Activated CD4-positive, alpha-beta T cell treated with anti-CD3 and anti-CD28 coated beads for 36 hours (primary cell): ENCODE measurements at regions not wholly inside any gene's neighbourhood (a gene's known extent, or its start where the extent isn't known, plus 50 kb on each side); places are given as distances from the start of the nearest gene placed in this dataset.
A peak's percentile ranks its signal among the peaks of the same experiment; 100 is the strongest.
"Not testable (repeated sequence)": the region's sequence is repeated elsewhere in the genome, so short reads cannot be mapped to it uniquely, and the experiment has no call there.

Experiments used
- ATAC-seq: fragments of 200-7000 bp; cut with Tn5 transposase; one replicate; pipeline ENCODE4 v1.10.0; 2021; ENCODE audit warnings: mild to moderate bottlenecking, moderate library complexity
- CTCF ChIA-PET: fragments of 350-600 bp; sonication (Branson Sonifier 250); formaldehyde crosslinking; loops from one replicate; lab custom pipeline; 2021; ENCODE audit warnings: antibody characterized with exemption; lab: Charles Lee
- POLR2A ChIA-PET: fragments of 350-600 bp; sonication (Branson Sonifier 250); formaldehyde crosslinking; loops from one replicate; lab custom pipeline; 2021; ENCODE audit warnings: antibody characterized with exemption, inconsistent platforms; lab: Charles Lee
- DNase-seq: peaks from one replicate; pipeline ENCODE4 v3.0.0-alpha.2; 2020
- H3K27ac Mint-ChIP-seq: one replicate; pipeline ENCODE4 v1.8.0; 2021; ENCODE audit warnings: mixed read lengths
- H3K27me3 Mint-ChIP-seq: one replicate; pipeline ENCODE4 v1.8.0; 2021; ENCODE audit warnings: mixed read lengths
- H3K36me3 Mint-ChIP-seq: one replicate; pipeline ENCODE4 v1.8.0; 2021; ENCODE audit warnings: low read depth, mixed read lengths
- H3K4me1 Mint-ChIP-seq: one replicate; pipeline ENCODE4 v1.8.0; 2021; ENCODE audit warnings: mixed read lengths
- H3K4me3 Mint-ChIP-seq: one replicate; pipeline ENCODE4 v1.8.0; 2021; ENCODE audit warnings: mild to moderate bottlenecking, moderate library complexity, mixed read lengths
- H3K9me3 Mint-ChIP-seq: one replicate; pipeline ENCODE4 v1.8.0; 2021; ENCODE audit warnings: low read depth, mixed read lengths
- intact Hi-C, 2 experiments: fragments of 100-400 bp; cut with DNase I in 1 of 2; cut with micrococcal nuclease in 1 of 2; formaldehyde crosslinking; loops; one replicate each; pipeline versions ENCODE4 v1.14.2 to v1.15.1; 2022 to 2024; cut with DNase I, micrococcal nuclease

GRCh38 chr6:105672856-105673538 lies 270.1 kb upstream of the PREP start:
- H3K4me1 Mint-ChIP-seq, H3K27ac Mint-ChIP-seq, H3K9me3 Mint-ChIP-seq, H3K4me3 Mint-ChIP-seq, intact Hi-C loops, ATAC-seq, H3K36me3 Mint-ChIP-seq, DNase-seq, CTCF ChIA-PET: not testable (repeated sequence)
- H3K27me3 Mint-ChIP-seq = peaks cover 11% of the 10 kb centered on the region
- POLR2A ChIA-PET = interaction anchor here (0.7 kb wide), 1 partner anchor 138 kb away, joined by 3 read pairs; no protein-coding TSS in a partner anchor

GRCh38 chr6:105669232-105669631 lies 266.4 kb upstream of the PREP start:
- CTCF ChIA-PET = interaction anchor here (1.2 kb wide), 1 partner anchor 63 kb away, joined by 3 read pairs; no protein-coding TSS in a partner anchor
- H3K27ac Mint-ChIP-seq = no peak overlapping the region
- H3K27me3 Mint-ChIP-seq = peaks cover 12% of the 10 kb centered on the region
- intact Hi-C loops = no loop called here
- peaks cover under 1% of the 10 kb centered on the region for H3K9me3 Mint-ChIP-seq
- POLR2A ChIA-PET = no interaction called here
- no peak for ATAC-seq
- no peak for DNase-seq
- H3K4me3 Mint-ChIP-seq = no peak overlapping the region
- peaks cover 4% of the 10 kb centered on the region for H3K4me1 Mint-ChIP-seq
- H3K36me3 Mint-ChIP-seq = no peaks in the 10 kb centered on the region

- DNase-seq (no peak), ATAC-seq (no peak)
- Mint-ChIP-seq H3K4me1 (peaks cover 4% of the 10 kb centered on the region), H3K27ac (no peak overlapping the region), H3K9me3 (peaks cover 2% of the 10 kb centered on the region), H3K4me3 (no peak overlapping the region), H3K27me3 (peaks cover 13% of the 10 kb centered on the region), H3K36me3 (no peaks in the 10 kb centered on the region)
- CTCF ChIA-PET = no interaction called here
- POLR2A ChIA-PET = no interaction called here
- intact Hi-C loops = no loop called here
These were observed 264.2 kb upstream of the PREP start for GRCh38 chr6:105667056-105667455.

- ChIA-PET CTCF (no interaction called here), POLR2A (no interaction called here)
- peak; percentile 47 for ATAC-seq
- DNase-seq = no peak
- H3K4me3 Mint-ChIP-seq = no peak overlapping the region
- H3K36me3 Mint-ChIP-seq = no peaks in the 10 kb centered on the region
- H3K9me3 Mint-ChIP-seq = peaks cover 2% of the 10 kb centered on the region
- H3K27ac Mint-ChIP-seq = no peak overlapping the region
- H3K27me3 Mint-ChIP-seq = peaks cover 15% of the 10 kb centered on the region
- H3K4me1 Mint-ChIP-seq = peaks cover 4% of the 10 kb centered on the region
- intact Hi-C loops = no loop called here
These were observed 262.0 kb upstream of the PREP start for GRCh38 chr6:105664931-105665330.

GRCh38 chr6:105651969-105652368 lies 249.1 kb upstream of the PREP start:
- no peaks in the 10 kb centered on the region for H3K9me3 Mint-ChIP-seq
- DNase-seq (peak; percentile 37), ATAC-seq (peak; percentile 66)
- H3K36me3 Mint-ChIP-seq = no peaks in the 10 kb centered on the region
- H3K4me1 Mint-ChIP-seq = peaks cover 47% of the 10 kb centered on the region
- CTCF ChIA-PET = no interaction called here
- no peak overlapping the region for H3K4me3 Mint-ChIP-seq
- H3K27ac Mint-ChIP-seq = no peak overlapping the region
- intact Hi-C loops = no loop called here
- POLR2A ChIA-PET = interaction anchor here (0.7 kb wide), 1 partner anchor 391 kb away, joined by 3 read pairs; no protein-coding TSS in a partner anchor
- H3K27me3 Mint-ChIP-seq = peaks cover 39% of the 10 kb centered on the region

GRCh38 chr6:105650347-105650746 lies 247.5 kb upstream of the PREP start:
- Mint-ChIP-seq H3K27me3 (peaks cover 33% of the 10 kb centered on the region), H3K27ac (no peak overlapping the region), H3K9me3 (no peaks in the 10 kb centered on the region), H3K36me3 (no peaks in the 10 kb centered on the region), H3K4me1 (peaks cover 61% of the 10 kb centered on the region), H3K4me3 (no peak overlapping the region)
- POLR2A ChIA-PET = no interaction called here
- ATAC-seq (no peak), DNase-seq (no peak)
- CTCF ChIA-PET = interaction anchor here (0.6 to 0.7 kb wide), 2 partner anchors 429 to 430 kb away, joined by 3 read pairs; no protein-coding TSS in a partner anchor
- intact Hi-C loops = no loop called here

DNA sequence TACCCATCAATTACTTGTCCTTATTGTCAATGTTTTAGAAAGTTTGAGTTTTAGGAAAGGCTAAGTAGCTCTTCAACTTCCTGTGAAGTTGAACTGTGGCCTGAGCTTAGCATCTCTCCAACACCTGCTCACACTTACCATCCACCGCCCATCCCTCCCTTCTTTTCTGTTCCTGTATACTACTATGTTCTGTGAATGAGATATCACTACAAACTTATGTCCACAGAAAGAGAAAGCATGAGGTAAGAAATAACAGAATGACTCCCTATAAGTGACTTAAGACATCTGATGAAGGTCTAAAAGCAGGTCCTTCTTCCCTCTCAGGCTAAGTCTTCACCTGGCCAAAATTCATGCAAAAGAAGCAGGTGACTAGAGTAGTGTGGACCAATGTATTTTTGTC lies 246.3 kb upstream of the PREP start:
- peaks cover 70% of the 10 kb centered on the region for H3K4me1 Mint-ChIP-seq
- peak overlapping the region; percentile 40 for H3K27ac Mint-ChIP-seq
- H3K36me3 Mint-ChIP-seq = no peaks in the 10 kb centered on the region
- POLR2A ChIA-PET = interaction anchor here (0.7 to 0.8 kb wide), 2 partner anchors 196 to 450 kb away, joined by 3 to 8 read pairs; no protein-coding TSS in a partner anchor
- intact Hi-C loops = loop anchor here in 1 of 2 experiments (5.0 kb wide), 2 partner anchors 158 to 248 kb away; no protein-coding TSS in a partner anchor
- DNase-seq = peak; percentile 13
- H3K9me3 Mint-ChIP-seq = no peaks in the 10 kb centered on the region
- H3K27me3 Mint-ChIP-seq = peaks cover 34% of the 10 kb centered on the region
- no peak overlapping the region for H3K4me3 Mint-ChIP-seq
- ATAC-seq = no peak
- CTCF ChIA-PET = interaction anchor here (0.6 to 2.0 kb wide), 3 partner anchors 9 to 48 kb away, joined by 3 to 6 read pairs (median 4); no protein-coding TSS in a partner anchor

DNA sequence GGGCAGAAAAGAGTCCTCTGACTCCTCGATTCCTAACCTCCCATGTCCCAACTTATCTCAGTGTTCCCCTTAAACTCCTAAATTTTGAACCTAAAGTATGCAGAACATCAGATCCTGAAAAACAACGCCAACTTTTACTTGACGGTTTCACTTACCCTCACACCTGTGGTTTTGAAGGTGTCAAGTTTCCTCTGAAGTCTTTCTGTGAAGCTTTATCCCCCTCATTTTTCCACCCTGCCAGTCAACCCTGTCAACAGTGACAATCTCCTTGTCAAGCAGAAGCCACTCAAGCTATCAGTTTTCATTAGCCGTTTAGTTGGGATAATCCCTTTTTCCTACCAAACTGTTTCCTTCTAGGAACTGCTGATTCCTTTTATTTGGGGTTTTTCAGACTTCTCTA lies 245.4 kb upstream of the PREP start:
- peak; percentile 46 for DNase-seq
- ChIA-PET CTCF (interaction anchor here (0.7 to 2.0 kb wide), 3 partner anchors 9 to 47 kb away, joined by 3 to 6 read pairs (median 4); no protein-coding TSS in a partner anchor), POLR2A (interaction anchor here (0.7 kb wide), 1 partner anchor 128 kb away, joined by 7 read pairs; no protein-coding TSS in a partner anchor)
- no peak for ATAC-seq
- intact Hi-C loops = loop anchor here in 1 of 2 experiments (5.0 kb wide), 2 partner anchors 159 to 249 kb away; no protein-coding TSS in a partner anchor
- no peak overlapping the region for H3K4me3 Mint-ChIP-seq
- H3K27me3 Mint-ChIP-seq = peaks cover 37% of the 10 kb centered on the region
- peak overlapping the region; percentile 55 for H3K27ac Mint-ChIP-seq
- no peaks in the 10 kb centered on the region for H3K9me3 Mint-ChIP-seq
- H3K36me3 Mint-ChIP-seq = no peaks in the 10 kb centered on the region
- peaks cover 73% of the 10 kb centered on the region for H3K4me1 Mint-ChIP-seq

DNA sequence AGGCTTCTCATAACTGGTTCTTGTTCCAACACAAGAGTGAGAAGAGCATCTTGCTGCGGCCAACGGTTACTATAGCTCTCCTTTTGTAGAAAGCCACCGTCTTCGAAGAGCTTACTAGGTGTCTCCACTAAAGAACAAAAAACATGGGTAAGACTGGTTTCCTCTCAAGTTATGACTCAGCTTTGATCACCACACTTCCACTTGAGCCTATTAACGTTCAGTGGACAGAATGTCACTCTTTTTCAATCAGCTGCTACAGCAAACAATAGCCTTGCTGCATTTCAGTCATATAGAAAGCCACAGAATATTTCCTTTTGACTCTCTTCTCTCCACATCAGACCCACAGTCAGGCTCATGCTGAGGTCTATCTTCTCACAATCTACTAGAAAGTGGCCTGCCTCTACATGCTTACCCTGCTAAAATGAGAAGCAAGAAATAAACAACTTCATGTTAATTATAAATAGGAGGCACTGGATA lies 243.5 kb upstream of the PREP start:
- Mint-ChIP-seq H3K36me3 (no peaks in the 10 kb centered on the region), H3K9me3 (no peaks in the 10 kb centered on the region), H3K4me1 (peaks cover 62% of the 10 kb centered on the region), H3K4me3 (no peak overlapping the region), H3K27me3 (peaks cover 44% of the 10 kb centered on the region), H3K27ac (no peak overlapping the region)
- ChIA-PET POLR2A (interaction anchor here (0.7 kb wide), 1 partner anchor 452 kb away, joined by 3 read pairs; no protein-coding TSS in a partner anchor), CTCF (interaction anchor here (0.9 to 1.4 kb wide), 2 partner anchors 39 to 237 kb away, joined by 3 read pairs; no protein-coding TSS in a partner anchor)
- peak; percentile 90 for ATAC-seq
- intact Hi-C loops = loop anchor here (1.0 to 5.0 kb wide), 10 partner anchors 25 to 518 kb away; no protein-coding TSS in a partner anchor
- peak; percentile 53 for DNase-seq

GRCh38 chr6:105645958-105646357 lies 243.1 kb upstream of the PREP start:
- Mint-ChIP-seq H3K36me3 (no peaks in the 10 kb centered on the region), H3K27ac (peak overlapping the region; percentile 10), H3K4me3 (no peak overlapping the region), H3K27me3 (peaks cover 45% of the 10 kb centered on the region), H3K9me3 (no peaks in the 10 kb centered on the region), H3K4me1 (peaks cover 57% of the 10 kb centered on the region)
- intact Hi-C loops = loop anchor here (1.0 to 5.0 kb wide), 10 partner anchors 25 to 518 kb away; no protein-coding TSS in a partner anchor
- DNase-seq = no peak
- ATAC-seq = peak; percentile 10
- ChIA-PET CTCF (interaction anchor here (0.9 to 1.4 kb wide), 2 partner anchors 38 to 237 kb away, joined by 3 read pairs; no protein-coding TSS in a partner anchor), POLR2A (no interaction called here)

DNA sequence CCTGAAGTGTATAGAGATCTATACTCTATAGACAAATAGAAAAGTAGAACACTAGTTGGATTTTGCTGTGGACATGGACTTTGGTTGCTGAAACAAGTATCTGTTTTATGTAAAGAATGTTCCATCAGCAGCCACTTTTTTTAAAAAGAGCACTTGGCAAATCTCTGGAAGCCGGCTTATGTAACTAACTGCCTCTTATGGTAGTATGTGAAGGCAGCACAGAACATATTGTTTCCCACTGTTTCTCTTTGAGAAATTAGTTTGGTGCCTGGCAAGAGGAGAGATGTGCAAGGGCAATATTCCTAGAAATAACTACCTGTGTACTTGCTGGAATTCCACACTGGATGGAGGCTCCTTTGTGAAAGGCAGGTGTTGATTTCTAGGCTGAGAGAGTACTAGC lies 242.3 kb upstream of the PREP start:
- ATAC-seq (no peak), DNase-seq (no peak)
- no peak overlapping the region for H3K27ac Mint-ChIP-seq
- peaks cover 42% of the 10 kb centered on the region for H3K27me3 Mint-ChIP-seq
- H3K4me3 Mint-ChIP-seq = no peak overlapping the region
- no peaks in the 10 kb centered on the region for H3K9me3 Mint-ChIP-seq
- no peaks in the 10 kb centered on the region for H3K36me3 Mint-ChIP-seq
- ChIA-PET POLR2A (no interaction called here), CTCF (no interaction called here)
- intact Hi-C loops = loop anchor here in 1 of 2 experiments (5.0 kb wide), 2 partner anchors 162 to 252 kb away; no protein-coding TSS in a partner anchor
- peaks cover 51% of the 10 kb centered on the region for H3K4me1 Mint-ChIP-seq
